Progenitor cell of endocrine pancreas (in vitro differentiated cells): ENCODE measurements at regions not wholly inside any gene's neighbourhood (a gene's known extent, or its start where the extent isn't known, plus 50 kb on each side); places are given as distances from the start of the nearest gene placed in this dataset.

Source experiments
- DNase-seq: peaks from one replicate; pipeline ENCODE4 v3.0.0; 2021; ENCODE audit warnings: low spot score; ENCODE audit not compliant: unreplicated experiment
- H3K27ac Mint-ChIP-seq: 2 replicates; pipeline ENCODE4 v1.8.0; 2021; ENCODE audit warnings: mild to moderate bottlenecking, moderate library complexity, mixed read lengths
- H3K27me3 Mint-ChIP-seq: 2 replicates; pipeline ENCODE4 v1.8.0; 2021; ENCODE audit warnings: mixed read lengths
- H3K36me3 Mint-ChIP-seq: 2 replicates; pipeline ENCODE4 v1.8.0; 2022; ENCODE audit warnings: mixed read lengths; ENCODE audit not compliant: insufficient read depth
- H3K4me1 Mint-ChIP-seq: 2 replicates; pipeline ENCODE4 v1.8.0; 2021; ENCODE audit warnings: low read depth, mixed read lengths
- H3K4me3 Mint-ChIP-seq: 2 replicates; pipeline ENCODE4 v1.8.0; 2021; ENCODE audit warnings: low read depth, mild to moderate bottlenecking, moderate library complexity, mixed read lengths
- H3K9me3 Mint-ChIP-seq: 2 replicates; pipeline ENCODE4 v1.8.0; 2021; ENCODE audit warnings: low read depth, mixed read lengths
- CTCF ChIP-seq: fragments of 200-600 bp; sonication (generic); IDR thresholded peaks from one replicate; pipeline ENCODE4 v1.5.0; 2021; ENCODE audit warnings: antibody characterized with exemption, mild to moderate bottlenecking; ENCODE audit not compliant: unreplicated experiment

- H3K27ac Mint-ChIP-seq = no peak overlapping the region
- no peaks in the 10 kb centered on the region for H3K36me3 Mint-ChIP-seq
- DNase-seq = no peak
- no peak for TF ChIP-seq CTCF
- H3K4me3 Mint-ChIP-seq = no peak overlapping the region
- H3K9me3 Mint-ChIP-seq = no peaks in the 10 kb centered on the region
- H3K27me3 Mint-ChIP-seq = peaks cover 13% of the 10 kb centered on the region
- H3K4me1 Mint-ChIP-seq = no peaks in the 10 kb centered on the region
These were observed 241.0 kb upstream of the ASIC2 start for GRCh38 chr17:33534087-33534486.

GRCh38 chr17:33545124-33545523 lies 252.0 kb upstream of the ASIC2 start:
- Mint-ChIP-seq H3K4me3 (no peak overlapping the region), H3K27ac (no peak overlapping the region), H3K27me3 (peaks cover 32% of the 10 kb centered on the region), H3K9me3 (no peaks in the 10 kb centered on the region), H3K36me3 (no peaks in the 10 kb centered on the region), H3K4me1 (no peaks in the 10 kb centered on the region)
- TF ChIP-seq CTCF = no peak
- DNase-seq = no peak

GRCh38 chr17:33550261-33550660 lies 257.2 kb upstream of the ASIC2 start:
- Mint-ChIP-seq H3K36me3 (no peaks in the 10 kb centered on the region), H3K27me3 (peaks cover 34% of the 10 kb centered on the region), H3K4me3 (no peak overlapping the region), H3K4me1 (no peaks in the 10 kb centered on the region), H3K9me3 (no peaks in the 10 kb centered on the region), H3K27ac (no peak overlapping the region)
- DNase-seq = no peak
- no peak for TF ChIP-seq CTCF

GRCh38 chr17:33551075-33551474 lies 258.0 kb upstream of the ASIC2 start:
- no peaks in the 10 kb centered on the region for H3K9me3 Mint-ChIP-seq
- H3K36me3 Mint-ChIP-seq = no peaks in the 10 kb centered on the region
- H3K27me3 Mint-ChIP-seq = peaks cover 28% of the 10 kb centered on the region
- H3K4me1 Mint-ChIP-seq = no peaks in the 10 kb centered on the region
- no peak overlapping the region for H3K27ac Mint-ChIP-seq
- no peak for DNase-seq
- no peak overlapping the region for H3K4me3 Mint-ChIP-seq
- TF ChIP-seq CTCF = no peak

- no peak overlapping the region for H3K4me3 Mint-ChIP-seq
- no peaks in the 10 kb centered on the region for H3K36me3 Mint-ChIP-seq
- no peaks in the 10 kb centered on the region for H3K9me3 Mint-ChIP-seq
- H3K27me3 Mint-ChIP-seq = peaks cover 26% of the 10 kb centered on the region
- no peak for TF ChIP-seq CTCF
- no peak overlapping the region for H3K27ac Mint-ChIP-seq
- no peaks in the 10 kb centered on the region for H3K4me1 Mint-ChIP-seq
- DNase-seq = no peak
These were observed 258.8 kb upstream of the ASIC2 start for GRCh38 chr17:33551911-33552310.
